ENCODE measurements at regions not wholly inside any gene's neighbourhood (a gene's known extent, or its start where the extent isn't known, plus 50 kb on each side); places are given as distances from the start of the nearest gene placed in this dataset.
A peak's percentile ranks its signal among the peaks of the same experiment; 100 is the strongest.

- no peak overlapping the region for H3K9ac ChIP-seq (ENCODE audit: low read length in 3 of 3)
- H3K4me3 ChIP-seq (ENCODE audit: low read length in 3 of 3) = no peak overlapping the region
- no peak for TF ChIP-seq CTCF (IDR thresholded peaks at IDR 0.05; ENCODE audit: borderline replicate concordance, extremely low read depth, insufficient read depth)
- H3K9me3 ChIP-seq (ENCODE audit: control insufficient read depth in 2 of 3, insufficient read depth in 1 of 3, low read length in 3 of 3) = no peaks in the 10 kb centered on the region
- FAIRE-seq = no peak
- H3K4me1 ChIP-seq (ENCODE audit: control insufficient read depth in 2 of 3, insufficient read depth in 2 of 3, low read depth in 1 of 3, low read length in 3 of 3) = no peaks in the 10 kb centered on the region
- no peak for DNase-seq
- no peak overlapping the region for H3K27ac ChIP-seq (ENCODE audit: low read depth in 2 of 2, low read length in 2 of 2)
- no peaks in the 10 kb centered on the region for H3K27me3 ChIP-seq (ENCODE audit: control insufficient read depth, insufficient read depth, low read length)
- no peaks in the 10 kb centered on the region for H3K36me3 ChIP-seq (ENCODE audit: control insufficient read depth in 2 of 3, insufficient read depth in 3 of 3, low read length in 3 of 3)
- intact Hi-C loops (cut with DNase I) = no loop called here
Measured at GRCh38 chr12:113684908-113685782, 213.5 kb upstream of the LHX5 start.

- Histone ChIP-seq H3K36me3 (ENCODE audit: control insufficient read depth in 2 of 3, insufficient read depth in 3 of 3, low read length in 3 of 3) (no peaks in the 10 kb centered on the region), H3K27ac (ENCODE audit: low read depth in 2 of 2, low read length in 2 of 2) (no peak overlapping the region), H3K9ac (ENCODE audit: low read length in 3 of 3) (no peak overlapping the region), H3K4me1 (ENCODE audit: control insufficient read depth in 2 of 3, insufficient read depth in 2 of 3, low read depth in 1 of 3, low read length in 3 of 3) (no peaks in the 10 kb centered on the region), H3K27me3 (ENCODE audit: control insufficient read depth, insufficient read depth, low read length) (no peaks in the 10 kb centered on the region), H3K9me3 (ENCODE audit: control insufficient read depth in 2 of 3, insufficient read depth in 1 of 3, low read length in 3 of 3) (no peaks in the 10 kb centered on the region), H3K4me3 (ENCODE audit: low read length in 3 of 3) (no peak overlapping the region)
- no peak for DNase-seq
- intact Hi-C loops (cut with DNase I) = no loop called here
- no peak for TF ChIP-seq CTCF (IDR thresholded peaks at IDR 0.05; ENCODE audit: borderline replicate concordance, extremely low read depth, insufficient read depth)
- no peak for FAIRE-seq
Measured at GRCh38 chr12:113684053-113684907, 212.6 kb upstream of the LHX5 start.

GRCh38 chr12:113683574-113683973 lies 211.9 kb upstream of the LHX5 start:
- Histone ChIP-seq H3K27ac (ENCODE audit: low read depth in 2 of 2, low read length in 2 of 2) (no peak overlapping the region), H3K9ac (ENCODE audit: low read length in 3 of 3) (no peak overlapping the region), H3K4me1 (ENCODE audit: control insufficient read depth in 2 of 3, insufficient read depth in 2 of 3, low read depth in 1 of 3, low read length in 3 of 3) (no peaks in the 10 kb centered on the region), H3K27me3 (ENCODE audit: control insufficient read depth, insufficient read depth, low read length) (no peaks in the 10 kb centered on the region), H3K4me3 (ENCODE audit: low read length in 3 of 3) (no peak overlapping the region), H3K9me3 (ENCODE audit: control insufficient read depth in 2 of 3, insufficient read depth in 1 of 3, low read length in 3 of 3) (no peaks in the 10 kb centered on the region), H3K36me3 (ENCODE audit: control insufficient read depth in 2 of 3, insufficient read depth in 3 of 3, low read length in 3 of 3) (no peaks in the 10 kb centered on the region)
- no peak for TF ChIP-seq CTCF (IDR thresholded peaks at IDR 0.05; ENCODE audit: borderline replicate concordance, extremely low read depth, insufficient read depth)
- intact Hi-C loops (cut with DNase I) = no loop called here
- FAIRE-seq (no peak), DNase-seq (peak in 1 of 5 donors; percentile 7)

Data from kidney (tissue), 13 donors.